GM10248 (cell line): ENCODE measurements at regions not wholly inside any gene's neighbourhood (a gene's known extent, or its start where the extent isn't known, plus 50 kb on each side); places are given as distances from the start of the nearest gene placed in this dataset.

Experiments used
- CTCF ChIA-PET: fragments of 300-600 bp; sonication (Branson Sonifier 250); formaldehyde crosslinking; extraction: SDS; loops from one replicate; lab custom pipeline; 2021; ENCODE audit warnings: antibody characterized with exemption; lab: Yijun Ruan, JAX
- POLR2A ChIA-PET: fragments of 350-650 bp; sonication (Branson Sonifier 250); formaldehyde crosslinking; extraction: SDS; loops from one replicate; lab custom pipeline; 2020; ENCODE audit warnings: antibody characterized with exemption; lab: Yijun Ruan, JAX
- DNase-seq: peaks from one replicate; pipeline ENCODE4 v3.0.0; 2012; ENCODE audit errors: extremely low spot score
- CTCF ChIP-seq: IDR thresholded peaks from 2 replicates; pipeline ENCODE4 v1.5.1; 2012; ENCODE audit warnings: mild to moderate bottlenecking, low read depth; ENCODE audit errors: extremely low read depth, missing control alignments, control extremely low read depth

- ChIA-PET CTCF (interaction anchor here (3.1 kb wide), 1 partner anchor 10 kb away, joined by 11 read pairs; no protein-coding TSS in a partner anchor), POLR2A (no interaction called here)
- TF ChIP-seq CTCF, result no peak
- no peak for DNase-seq
These were observed 126.0 kb upstream of the TMEM161B start for GRCh38 chr5:88394536-88395175.

GRCh38 chr5:88393716-88394535 lies 125.3 kb upstream of the TMEM161B start:
- CTCF ChIA-PET, result interaction anchor here (3.1 kb wide), 1 partner anchor 9 kb away, joined by 11 read pairs; no protein-coding TSS in a partner anchor
- no peak for DNase-seq
- POLR2A ChIA-PET, result no interaction called here
- no peak for TF ChIP-seq CTCF

- ChIA-PET POLR2A (no interaction called here), CTCF (interaction anchor here (3.1 kb wide), 1 partner anchor 8 kb away, joined by 11 read pairs; no protein-coding TSS in a partner anchor)
- no peak for DNase-seq
- TF ChIP-seq CTCF, result no peak
These were observed 124.4 kb upstream of the TMEM161B start for GRCh38 chr5:88393042-88393441.

GRCh38 chr5:88391991-88392390 lies 123.3 kb upstream of the TMEM161B start:
- CTCF ChIA-PET, result no interaction called here
- TF ChIP-seq CTCF, result no peak

GRCh38 chr5:88391116-88391515 lies 122.5 kb upstream of the TMEM161B start:
- ChIA-PET CTCF (no interaction called here), POLR2A (no interaction called here)
- no peak for TF ChIP-seq CTCF
- no peak for DNase-seq

More at GRCh38 chr5:88391991-88392390, 123.3 kb upstream of the TMEM161B start:
- no peak for DNase-seq
- POLR2A ChIA-PET, result no interaction called here

- no peak for TF ChIP-seq CTCF
- POLR2A ChIA-PET, result no interaction called here
- CTCF ChIA-PET, result no interaction called here
- no peak for DNase-seq
These were observed 121.8 kb upstream of the TMEM161B start for GRCh38 chr5:88390481-88390880.
